ENCODE measurements at regions not wholly inside any gene's neighbourhood (a gene's known extent, or its start where the extent isn't known, plus 50 kb on each side); places are given as distances from the start of the nearest gene placed in this dataset.

- no peak for DNase-seq
Measured at GRCh38 chr5:82679660-82680059, 397.5 kb downstream of the TMEM167A start.

DNA sequence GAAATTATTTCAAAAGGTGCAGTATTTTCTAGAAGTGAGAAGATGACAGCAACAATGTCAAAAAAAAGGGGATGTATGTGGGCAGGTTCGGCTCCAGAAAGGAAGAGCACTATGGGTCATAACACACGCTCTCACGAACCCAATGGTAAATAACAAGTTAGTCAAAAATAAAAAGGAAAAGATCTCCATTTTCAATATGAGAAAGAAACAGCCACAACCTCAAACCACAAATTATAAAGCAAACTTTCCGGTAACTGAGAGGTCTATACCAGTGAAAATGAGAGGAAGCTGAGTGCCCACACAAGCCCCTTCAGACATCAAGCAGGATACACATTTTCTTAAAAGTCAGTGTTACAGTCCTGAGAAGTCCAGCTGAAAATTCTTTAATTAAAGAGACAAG lies 398.5 kb upstream of the RPS23 start:
- peak; percentile 13 to 21 for DNase-seq

GRCh38 chr5:82674671-82675070 lies 396.5 kb upstream of the RPS23 start:
- no peak for DNase-seq

- DNase-seq, result no peak
Measured at GRCh38 chr5:82673057-82673809, 395.1 kb upstream of the RPS23 start.

- no peak for DNase-seq
Measured at GRCh38 chr5:82670692-82671091, 392.5 kb upstream of the RPS23 start.

GRCh38 chr5:82669720-82670119 lies 391.6 kb upstream of the RPS23 start:
- no peak for DNase-seq

DNA sequence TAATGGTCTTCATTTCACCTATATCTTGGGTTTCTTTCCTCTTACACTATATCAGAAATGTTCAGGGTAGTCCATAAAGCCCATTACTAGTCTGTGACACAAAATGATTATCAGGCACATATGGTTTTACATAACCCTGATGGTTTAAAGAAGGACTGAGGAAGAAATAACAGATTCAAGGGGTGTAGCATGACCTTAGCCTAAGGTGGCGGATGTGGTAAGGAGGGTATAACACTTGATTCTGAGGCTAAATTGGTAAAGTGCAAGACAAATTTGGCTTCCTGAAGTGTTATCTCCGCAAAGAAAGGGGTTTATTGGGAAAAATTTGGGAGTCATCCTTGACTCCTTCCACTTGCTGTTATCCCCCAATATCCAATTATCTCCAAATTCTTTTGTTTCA lies 388.2 kb upstream of the RPS23 start:
- DNase-seq, result no peak

GRCh38 chr5:82664732-82665131 lies 386.6 kb upstream of the RPS23 start:
- no peak for DNase-seq

DNA sequence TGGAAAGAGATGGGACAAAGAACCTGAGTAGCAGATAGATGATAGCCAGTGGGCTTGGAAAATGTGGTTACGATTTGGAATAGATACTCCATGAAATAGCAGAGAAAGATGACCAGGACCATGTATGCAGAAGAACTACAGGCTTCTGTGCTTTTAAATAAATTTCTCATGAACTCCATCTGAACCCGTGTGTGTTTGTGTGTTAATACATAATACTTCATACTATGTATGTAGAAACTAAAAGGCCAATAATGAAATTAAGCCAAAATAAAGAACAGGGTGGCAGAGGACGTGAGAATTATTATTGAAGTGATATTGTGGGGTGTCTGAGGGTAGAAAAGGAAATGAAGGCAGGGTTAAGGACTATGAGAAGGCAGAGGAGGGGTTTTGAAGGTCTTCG lies 385.1 kb upstream of the RPS23 start:
- DNase-seq, result no peak

GRCh38 chr5:82662340-82662739 lies 384.2 kb upstream of the RPS23 start:
- DNase-seq, result no peak

- no peak for DNase-seq
Measured at GRCh38 chr5:82661933-82662332, 383.8 kb upstream of the RPS23 start.

GRCh38 chr5:82661462-82661861 lies 383.3 kb upstream of the RPS23 start:
- DNase-seq, result no peak

DNA sequence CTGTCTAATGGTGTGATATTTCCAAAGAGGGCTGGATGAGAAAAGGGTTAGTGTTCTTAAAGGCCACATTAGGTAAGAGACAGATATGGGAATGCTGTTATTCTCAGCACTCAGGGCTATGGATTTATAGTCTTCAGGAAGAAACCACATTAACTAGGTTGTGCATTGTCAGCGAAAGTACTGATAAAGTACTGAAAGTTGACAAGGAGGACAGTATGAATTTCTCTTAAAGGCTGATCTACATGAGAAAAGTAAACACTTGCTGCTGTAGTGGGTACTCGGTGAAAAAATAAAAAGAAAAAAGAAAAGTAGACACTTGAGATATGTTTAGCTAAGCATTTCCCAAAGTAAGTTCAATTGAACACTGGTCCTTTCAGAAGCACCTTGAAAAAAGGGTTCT lies 381.0 kb upstream of the RPS23 start:
- no peak for DNase-seq

DNA sequence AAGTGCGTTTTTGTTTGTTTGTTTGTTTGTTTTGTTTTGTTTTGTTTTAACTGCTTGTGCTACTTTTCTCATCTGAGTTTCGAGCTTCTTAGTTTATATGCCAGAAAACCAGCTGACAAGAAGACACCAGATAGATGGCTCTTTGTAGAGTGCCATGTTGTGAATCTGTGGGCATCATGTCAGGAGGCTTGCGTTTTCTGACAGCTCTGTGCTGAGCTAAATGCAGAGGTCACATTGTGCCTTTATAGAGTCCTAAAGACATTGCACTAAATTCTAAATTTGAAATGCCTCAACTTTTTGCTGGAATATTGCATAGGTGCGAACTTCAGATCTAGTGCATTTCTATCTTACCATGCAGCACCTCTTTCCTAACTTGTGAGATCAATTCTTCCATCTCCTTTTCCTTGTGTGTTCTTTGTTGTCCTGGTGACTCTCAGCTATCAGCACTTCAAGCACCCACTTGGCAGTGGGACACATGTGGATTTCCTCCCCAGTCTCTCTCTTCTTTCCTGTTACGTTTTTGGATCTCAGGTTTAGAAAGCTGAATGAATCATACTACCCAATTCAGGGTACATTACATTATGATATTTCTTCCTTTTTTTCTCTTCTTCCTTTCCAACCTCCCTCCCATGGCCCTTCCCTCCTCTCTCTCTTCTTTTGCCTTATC lies 379.0 kb upstream of the RPS23 start:
- DNase-seq, result no peak

DNA sequence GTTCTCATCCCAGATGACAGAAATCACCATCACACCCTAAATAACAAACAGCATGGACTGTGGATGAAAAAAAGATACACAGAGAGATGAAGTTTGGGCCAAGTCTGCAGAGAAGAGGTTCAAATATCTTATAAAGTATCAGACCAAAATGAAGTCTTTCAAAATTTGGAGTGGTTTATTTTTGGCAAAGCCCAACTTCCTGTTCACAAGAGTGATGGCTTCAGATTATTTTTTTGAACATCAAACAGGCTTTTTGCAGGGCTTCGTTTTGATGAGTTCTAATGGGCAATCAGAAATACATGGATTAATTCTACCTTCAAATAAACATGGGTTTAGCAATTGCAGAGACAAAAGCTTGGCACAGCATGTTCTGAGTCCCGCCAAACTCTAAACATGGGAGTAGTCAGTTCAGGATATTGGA lies 378.2 kb upstream of the RPS23 start:
- no peak for DNase-seq

DNA sequence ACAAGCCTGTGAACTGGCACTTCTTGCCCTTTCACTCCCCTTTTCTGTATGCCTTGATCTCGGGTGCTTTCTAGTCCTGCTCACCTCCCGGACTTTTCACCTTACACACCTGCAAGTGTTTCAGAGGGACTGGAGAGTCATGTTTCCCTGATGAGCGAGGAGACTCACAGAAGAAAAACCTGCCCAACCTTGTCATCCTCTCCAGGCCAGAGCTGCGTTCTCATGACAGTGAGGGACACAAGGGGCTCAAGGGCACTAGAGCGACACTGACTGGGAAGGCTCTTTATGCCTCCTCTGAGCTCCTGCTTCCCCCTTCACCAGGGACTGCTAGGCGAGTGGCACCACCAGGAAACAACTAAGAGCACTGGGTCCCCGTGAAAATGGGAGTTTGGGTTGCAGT lies 376.9 kb upstream of the RPS23 start:
- DNase-seq, result no peak

- DNase-seq, result no peak
Measured at GRCh38 chr5:82649943-82650342, 371.8 kb upstream of the RPS23 start.

DNA sequence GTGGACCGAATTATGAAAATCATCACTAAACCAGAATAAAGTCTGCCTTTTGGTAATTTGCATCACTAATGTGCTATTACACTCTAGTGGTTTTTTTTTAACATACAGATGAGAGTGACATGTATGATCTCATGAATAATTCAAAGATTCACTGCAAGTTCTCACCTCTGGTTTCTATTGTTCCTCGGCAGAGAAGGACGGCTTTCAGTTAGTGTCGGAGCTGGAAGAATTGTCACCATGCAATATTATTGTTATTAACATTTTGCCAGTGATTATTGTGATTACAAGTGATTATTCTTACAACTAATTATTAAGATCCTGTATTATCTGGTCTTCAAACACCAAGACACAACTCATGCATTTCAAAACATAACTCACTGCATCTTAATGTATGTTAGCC lies 366.6 kb upstream of the RPS23 start:
- DNase-seq, result no peak

DNA sequence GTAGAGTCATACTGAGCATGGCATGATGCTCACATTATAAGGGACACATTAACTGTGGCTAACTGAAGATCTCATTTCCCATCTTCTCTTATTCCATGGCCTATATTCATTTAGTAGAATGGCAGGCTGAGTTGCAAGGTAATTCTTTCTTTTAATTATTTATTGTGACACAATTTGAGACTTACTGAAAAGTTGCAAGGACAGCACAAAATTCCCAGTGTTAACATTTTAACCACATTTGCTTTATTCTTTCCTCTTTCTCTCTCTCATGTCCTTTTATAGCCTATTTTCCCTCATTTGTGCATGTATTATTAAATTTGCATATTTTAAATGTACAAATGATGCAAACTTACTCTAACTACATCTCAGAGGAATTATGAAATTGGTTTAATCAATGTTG lies 366.1 kb upstream of the RPS23 start:
- DNase-seq, result no peak

DNA sequence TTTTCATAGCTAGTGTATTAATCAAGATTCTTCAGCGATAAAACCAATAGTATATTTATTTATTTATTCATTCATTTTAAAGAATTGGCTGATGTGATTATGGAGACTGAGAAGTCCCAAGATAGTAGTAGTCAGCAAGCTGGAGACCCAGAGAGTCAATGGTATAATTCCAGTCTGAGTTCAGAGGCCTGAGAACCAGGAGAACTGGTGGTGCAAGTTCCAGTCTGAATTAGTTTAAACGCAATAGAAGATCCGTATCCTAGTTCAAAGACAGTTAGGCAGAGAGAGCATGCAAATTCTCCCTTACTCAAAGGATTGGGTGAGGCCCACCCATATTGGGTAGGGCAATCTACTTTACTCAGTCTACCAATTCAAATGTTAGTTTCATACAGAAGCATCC lies 364.2 kb upstream of the RPS23 start:
- DNase-seq, result no peak

DNA sequence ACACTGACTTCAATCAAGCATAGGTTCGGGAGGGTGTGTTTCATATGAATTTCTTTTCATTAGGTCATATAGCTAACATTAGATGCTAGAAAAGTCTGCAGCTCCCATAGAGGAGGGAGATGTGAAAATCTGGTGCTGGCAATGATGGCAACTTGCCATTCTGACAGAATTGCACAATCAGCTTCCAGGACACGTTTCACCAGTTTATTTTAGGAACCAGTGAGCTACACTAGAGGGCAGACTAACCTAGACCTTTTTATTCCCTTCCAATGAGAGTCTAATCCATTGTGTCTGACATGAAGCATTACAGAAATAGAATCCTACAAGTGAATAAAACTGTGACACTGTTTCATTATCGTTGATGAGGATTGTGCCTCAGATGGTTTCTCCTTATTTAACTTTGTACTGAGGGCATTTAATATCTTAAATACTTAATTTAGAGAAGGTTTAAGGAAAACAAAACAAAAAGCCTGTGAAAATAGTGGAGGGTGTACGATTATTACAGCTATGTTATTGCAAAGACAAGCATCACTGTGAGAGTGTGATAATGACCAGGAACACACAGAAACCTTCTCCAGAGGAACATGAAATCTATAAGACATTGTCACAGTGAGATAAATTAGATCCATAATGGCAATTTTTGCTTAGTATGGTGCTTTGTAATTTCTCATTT lies 363.3 kb upstream of the RPS23 start:
- no peak for DNase-seq

DNA sequence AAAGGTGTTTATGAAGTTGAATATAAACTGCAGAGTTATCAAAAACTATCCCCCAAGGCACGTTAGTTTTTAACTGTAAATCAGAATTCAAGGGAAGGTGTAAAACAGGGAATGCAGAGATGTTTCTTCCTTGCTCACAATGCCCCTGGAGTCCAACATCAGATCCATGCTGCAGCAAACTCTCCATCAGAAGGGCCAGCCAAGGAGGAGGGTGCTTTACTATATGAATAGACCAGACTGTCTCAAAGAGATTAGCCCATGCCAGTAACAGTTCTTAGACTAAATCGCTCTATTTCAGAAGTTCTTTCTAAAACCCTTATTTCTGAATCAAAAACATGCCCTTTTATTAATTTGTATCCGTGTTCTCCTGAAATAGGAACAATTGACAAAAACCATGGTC lies 362.8 kb upstream of the RPS23 start:
- DNase-seq, result no peak

- DNase-seq, result no peak
Measured at GRCh38 chr5:82639393-82640144, 361.4 kb upstream of the RPS23 start.

DNA sequence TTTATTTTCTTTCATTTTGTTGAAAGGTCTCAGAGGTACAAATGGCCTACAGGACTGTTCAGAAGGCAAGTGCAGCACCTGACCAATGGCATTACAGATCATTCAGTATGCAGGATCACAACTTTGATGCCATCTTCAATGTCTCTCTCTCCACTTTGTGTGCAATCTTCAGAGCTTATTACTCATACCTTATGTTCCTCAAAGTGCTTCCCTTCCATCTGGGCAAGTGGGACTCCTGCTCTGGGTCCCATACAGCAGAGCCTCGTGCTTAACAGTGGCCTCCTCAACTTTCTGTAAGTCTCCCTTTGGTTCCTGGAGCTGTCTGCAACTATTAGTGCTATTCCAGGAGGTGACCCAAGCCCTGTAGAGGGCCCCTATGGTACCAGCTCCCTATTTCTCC lies 358.4 kb upstream of the RPS23 start:
- no peak for DNase-seq
